Neural cell (in vitro differentiated cells): ENCODE measurements at regions not wholly inside any gene's neighbourhood (a gene's known extent, or its start where the extent isn't known, plus 50 kb on each side); places are given as distances from the start of the nearest gene placed in this dataset.

Experiments used
- H2AFZ ChIP-seq: fragments of 200-600, 300-800 bp; sonication (generic), shearing (Covaris generic); 2 replicates; pipeline ENCODE4 v1.6.0; 2014; ENCODE audit warnings: low read depth, mild to moderate bottlenecking, antibody characterized with exemption, low read length, moderate library complexity
- H3F3A ChIP-seq: fragments of 200-600 bp; shearing (Covaris generic); 2 replicates; pipeline ENCODE4 v1.6.1; 2016; ENCODE audit warnings: mild to moderate bottlenecking, moderate library complexity, mixed read lengths, antibody characterized with exemption, low read length; ENCODE audit not compliant: insufficient read depth, poor library complexity, severe bottlenecking
- H3K27ac ChIP-seq: fragments of 200-600, 300-800 bp; sonication (generic), shearing (Covaris generic); 2 replicates; pipeline ENCODE4 v1.5.1; 2014; ENCODE audit warnings: mild to moderate bottlenecking, low read length, moderate library complexity
- H3K27me3 ChIP-seq: fragments of 300-800, 200-600 bp; sonication (generic), shearing (Covaris generic); 2 replicates; pipeline ENCODE4 v1.6.0; 2014; ENCODE audit warnings: mild to moderate bottlenecking, low read depth, low read length, moderate library complexity; ENCODE audit not compliant: insufficient read depth
- H3K36me3 ChIP-seq: fragments of 300-800, 200-600 bp; sonication (generic), shearing (Covaris generic); 2 replicates; pipeline ENCODE4 v1.5.1; 2014; ENCODE audit warnings: mild to moderate bottlenecking, antibody characterized with exemption, low read length, moderate library complexity; ENCODE audit not compliant: insufficient read depth
- H3K4me2 ChIP-seq: fragments of 300-800, 200-600 bp; sonication (generic), shearing (Covaris generic); 2 replicates; pipeline ENCODE4 v1.6.0; 2014; ENCODE audit warnings: mild to moderate bottlenecking, low read length
- H3K4me3 ChIP-seq: fragments of 300-800, 200-600 bp; sonication (generic), shearing (Covaris generic); 2 replicates; pipeline ENCODE4 v1.5.1; 2014; ENCODE audit warnings: mild to moderate bottlenecking, low read length, moderate library complexity
- H3K79me2 ChIP-seq: fragments of 200-600 bp; shearing (Covaris generic); replicated peaks from 2 replicates; pipeline ENCODE4 v1.6.0; 2014; ENCODE audit warnings: mild to moderate bottlenecking, low read length, moderate library complexity; ENCODE audit not compliant: insufficient read depth
- H3K9ac ChIP-seq: fragments of 300-800, 200-600 bp; sonication (generic), shearing (Covaris generic); 2 replicates; pipeline ENCODE4 v1.6.1; 2016; ENCODE audit warnings: mild to moderate bottlenecking, low read length, mixed read lengths
- H3K9me2 ChIP-seq: fragments of 200-600 bp; shearing (Covaris generic); 2 replicates; pipeline ENCODE4 v1.6.1; 2016; ENCODE audit warnings: mild to moderate bottlenecking, low read length, mixed read lengths; ENCODE audit not compliant: insufficient read depth
- H3K9me3 ChIP-seq: fragments of 200-600, 300-800 bp; sonication (generic), shearing (Covaris generic); 2 replicates; pipeline ENCODE4 v1.6.1; 2016; ENCODE audit warnings: mild to moderate bottlenecking, mixed run types, low read length, moderate library complexity, mixed read lengths
- H4K20me1 ChIP-seq: fragments of 200-600 bp; shearing (Covaris generic); 2 replicates; pipeline ENCODE4 v1.6.1; 2016; ENCODE audit warnings: mild to moderate bottlenecking, mixed run types; ENCODE audit not compliant: insufficient read depth
- EP300 ChIP-seq: fragments of 450-650 bp; conservative IDR thresholded peaks from 2 replicates; pipeline ENCODE4 v1.6.1; 2014; ENCODE audit warnings: antibody characterized with exemption, mild to moderate bottlenecking, moderate library complexity; ENCODE audit not compliant: poor library complexity, severe bottlenecking
- EZH2 ChIP-seq: fragments of 200-600, 300-800 bp; shearing (Covaris generic), sonication (generic); IDR thresholded peaks from 2 replicates; pipeline ENCODE4 v1.6.1; 2014; ENCODE audit warnings: antibody characterized with exemption, low read length, borderline replicate concordance, mild to moderate bottlenecking; ENCODE audit not compliant: insufficient read depth, poor library complexity, severe bottlenecking
- MXI1 ChIP-seq: fragments of 450-650 bp; conservative IDR thresholded peaks from 2 replicates; pipeline ENCODE4 v1.6.1; 2014; ENCODE audit warnings: antibody characterized with exemption, mild to moderate bottlenecking; ENCODE audit not compliant: poor library complexity, severe bottlenecking
- POLR2AphosphoS5 ChIP-seq: IDR thresholded peaks from 2 replicates; pipeline ENCODE4 v1.6.1; 2012
- RAD21 ChIP-seq: fragments of 450-650 bp; conservative IDR thresholded peaks from 2 replicates; pipeline ENCODE4 v1.6.1; 2014; ENCODE audit warnings: antibody characterized with exemption, mild to moderate bottlenecking, moderate library complexity
- SMC3 ChIP-seq: fragments of 450-650 bp; conservative IDR thresholded peaks from 2 replicates; pipeline ENCODE4 v1.6.1; 2014; ENCODE audit warnings: antibody characterized with exemption, mild to moderate bottlenecking, moderate library complexity; ENCODE audit not compliant: poor library complexity
- TAF1 ChIP-seq: IDR thresholded peaks from 2 replicates; pipeline ENCODE4 v1.6.1; 2012; ENCODE audit warnings: low read depth
- TF ChIP-seq, protein P1 (sequence below): IDR thresholded peaks from 2 replicates; pipeline ENCODE4 v1.6.1; 2012; ENCODE audit warnings: borderline replicate concordance
- TF ChIP-seq, protein P2 (sequence below): fragments of 450-650 bp; IDR thresholded peaks from 2 replicates; pipeline ENCODE4 v1.5.1; 2014; ENCODE audit warnings: antibody characterized with exemption, mild to moderate bottlenecking, moderate library complexity; ENCODE audit not compliant: poor library complexity, severe bottlenecking

DNA sequence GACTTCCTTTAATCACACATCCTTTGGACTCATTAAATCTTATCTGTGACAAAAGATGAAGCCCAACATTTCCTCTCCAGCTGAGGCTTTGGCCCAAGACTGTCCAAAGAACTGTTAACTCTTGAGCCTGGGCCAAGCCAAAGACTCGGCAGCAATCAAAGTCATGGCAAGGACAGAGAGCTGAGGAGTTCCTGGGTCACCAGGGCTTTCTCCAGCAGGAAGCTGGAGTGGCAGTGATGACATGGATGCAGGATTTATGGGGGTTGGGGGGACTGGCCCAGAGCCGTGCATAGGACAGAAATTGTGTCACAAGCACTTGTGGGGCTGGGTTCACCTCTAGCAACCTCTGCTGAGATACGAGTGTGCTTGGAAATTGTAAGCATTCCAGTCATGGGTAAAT, 440.3 kb downstream of the PLK2 start:
- no peak for TF ChIP-seq EZH2
- TF ChIP-seq, protein P1, sequence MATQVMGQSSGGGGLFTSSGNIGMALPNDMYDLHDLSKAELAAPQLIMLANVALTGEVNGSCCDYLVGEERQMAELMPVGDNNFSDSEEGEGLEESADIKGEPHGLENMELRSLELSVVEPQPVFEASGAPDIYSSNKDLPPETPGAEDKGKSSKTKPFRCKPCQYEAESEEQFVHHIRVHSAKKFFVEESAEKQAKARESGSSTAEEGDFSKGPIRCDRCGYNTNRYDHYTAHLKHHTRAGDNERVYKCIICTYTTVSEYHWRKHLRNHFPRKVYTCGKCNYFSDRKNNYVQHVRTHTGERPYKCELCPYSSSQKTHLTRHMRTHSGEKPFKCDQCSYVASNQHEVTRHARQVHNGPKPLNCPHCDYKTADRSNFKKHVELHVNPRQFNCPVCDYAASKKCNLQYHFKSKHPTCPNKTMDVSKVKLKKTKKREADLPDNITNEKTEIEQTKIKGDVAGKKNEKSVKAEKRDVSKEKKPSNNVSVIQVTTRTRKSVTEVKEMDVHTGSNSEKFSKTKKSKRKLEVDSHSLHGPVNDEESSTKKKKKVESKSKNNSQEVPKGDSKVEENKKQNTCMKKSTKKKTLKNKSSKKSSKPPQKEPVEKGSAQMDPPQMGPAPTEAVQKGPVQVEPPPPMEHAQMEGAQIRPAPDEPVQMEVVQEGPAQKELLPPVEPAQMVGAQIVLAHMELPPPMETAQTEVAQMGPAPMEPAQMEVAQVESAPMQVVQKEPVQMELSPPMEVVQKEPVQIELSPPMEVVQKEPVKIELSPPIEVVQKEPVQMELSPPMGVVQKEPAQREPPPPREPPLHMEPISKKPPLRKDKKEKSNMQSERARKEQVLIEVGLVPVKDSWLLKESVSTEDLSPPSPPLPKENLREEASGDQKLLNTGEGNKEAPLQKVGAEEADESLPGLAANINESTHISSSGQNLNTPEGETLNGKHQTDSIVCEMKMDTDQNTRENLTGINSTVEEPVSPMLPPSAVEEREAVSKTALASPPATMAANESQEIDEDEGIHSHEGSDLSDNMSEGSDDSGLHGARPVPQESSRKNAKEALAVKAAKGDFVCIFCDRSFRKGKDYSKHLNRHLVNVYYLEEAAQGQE: no peak
- TF ChIP-seq POLR2AphosphoS5: no peak
- no peak for TF ChIP-seq EP300
- no peak for TF ChIP-seq TAF1
- no peak for TF ChIP-seq MXI1
- TF ChIP-seq, protein P2, sequence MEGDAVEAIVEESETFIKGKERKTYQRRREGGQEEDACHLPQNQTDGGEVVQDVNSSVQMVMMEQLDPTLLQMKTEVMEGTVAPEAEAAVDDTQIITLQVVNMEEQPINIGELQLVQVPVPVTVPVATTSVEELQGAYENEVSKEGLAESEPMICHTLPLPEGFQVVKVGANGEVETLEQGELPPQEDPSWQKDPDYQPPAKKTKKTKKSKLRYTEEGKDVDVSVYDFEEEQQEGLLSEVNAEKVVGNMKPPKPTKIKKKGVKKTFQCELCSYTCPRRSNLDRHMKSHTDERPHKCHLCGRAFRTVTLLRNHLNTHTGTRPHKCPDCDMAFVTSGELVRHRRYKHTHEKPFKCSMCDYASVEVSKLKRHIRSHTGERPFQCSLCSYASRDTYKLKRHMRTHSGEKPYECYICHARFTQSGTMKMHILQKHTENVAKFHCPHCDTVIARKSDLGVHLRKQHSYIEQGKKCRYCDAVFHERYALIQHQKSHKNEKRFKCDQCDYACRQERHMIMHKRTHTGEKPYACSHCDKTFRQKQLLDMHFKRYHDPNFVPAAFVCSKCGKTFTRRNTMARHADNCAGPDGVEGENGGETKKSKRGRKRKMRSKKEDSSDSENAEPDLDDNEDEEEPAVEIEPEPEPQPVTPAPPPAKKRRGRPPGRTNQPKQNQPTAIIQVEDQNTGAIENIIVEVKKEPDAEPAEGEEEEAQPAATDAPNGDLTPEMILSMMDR: no peak
- TF ChIP-seq SMC3: no peak
- TF ChIP-seq RAD21: no peak
- Histone ChIP-seq H2AFZ (no peak overlapping the region), H3K27me3 (no peaks in the 10 kb centered on the region), H3K36me3 (no peaks in the 10 kb centered on the region), H3K9me3 (no peaks in the 10 kb centered on the region), H4K20me1 (no peaks in the 10 kb centered on the region), H3K27ac (no peak overlapping the region), H3K4me2 (no peak overlapping the region), H3K9me2 (no peaks in the 10 kb centered on the region), H3K9ac (no peak overlapping the region), H3F3A (no peaks in the 10 kb centered on the region), H3K4me3 (no peak overlapping the region), H3K79me2 (no peaks in the 10 kb centered on the region)

DNA sequence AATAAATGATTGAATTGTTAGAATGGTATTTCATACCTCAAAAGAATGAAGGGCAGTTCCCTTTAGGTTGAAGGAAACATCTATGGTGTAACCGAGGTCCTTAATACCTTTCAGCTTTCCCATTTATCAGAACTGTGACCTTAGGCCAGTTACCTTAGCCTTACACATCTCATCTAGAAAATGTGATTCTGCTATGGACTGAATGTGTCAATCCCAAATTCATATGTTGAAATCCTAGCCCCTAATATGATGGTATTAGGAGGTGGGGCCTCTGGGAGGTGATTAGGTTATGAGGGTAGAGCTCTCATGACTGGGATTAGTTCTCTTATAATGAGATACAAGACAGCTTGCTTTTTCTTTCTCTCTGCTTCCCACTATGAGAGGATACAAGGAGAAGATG, 441.9 kb downstream of the PLK2 start:
- Histone ChIP-seq H3K79me2 (no peaks in the 10 kb centered on the region), H3F3A (no peaks in the 10 kb centered on the region), H3K4me3 (no peak overlapping the region), H3K4me2 (no peak overlapping the region), H3K9me2 (no peaks in the 10 kb centered on the region), H3K9me3 (no peaks in the 10 kb centered on the region), H4K20me1 (no peaks in the 10 kb centered on the region), H3K9ac (no peak overlapping the region), H3K27ac (no peak overlapping the region), H3K36me3 (no peaks in the 10 kb centered on the region), H3K27me3 (no peaks in the 10 kb centered on the region), H2AFZ (no peak overlapping the region)
- TF ChIP-seq EP300: no peak
- no peak for TF ChIP-seq EZH2
- TF ChIP-seq, protein P2: no peak
- TF ChIP-seq POLR2AphosphoS5: no peak
- TF ChIP-seq MXI1: no peak
- TF ChIP-seq RAD21: no peak
- TF ChIP-seq TAF1: no peak
- no peak for TF ChIP-seq SMC3
- TF ChIP-seq, protein P1: no peak
